ENCODE measurements at regions not wholly inside any gene's neighbourhood (a gene's known extent, or its start where the extent isn't known, plus 50 kb on each side); places are given as distances from the start of the nearest gene placed in this dataset.

GRCh38 chr9:86741311-86742208 is 205.7 kb downstream of the GAS1 start:
- Histone ChIP-seq H3K9me3 (ENCODE audit: control insufficient read depth in 2 of 3, insufficient read depth in 1 of 3, low read length in 3 of 3) (no peaks in the 10 kb centered on the region), H3K27ac (ENCODE audit: low read depth in 2 of 2, low read length in 2 of 2) (no peak overlapping the region), H3K27me3 (ENCODE audit: control insufficient read depth, insufficient read depth, low read length) (no peaks in the 10 kb centered on the region), H3K4me1 (ENCODE audit: control insufficient read depth in 2 of 3, insufficient read depth in 2 of 3, low read depth in 1 of 3, low read length in 3 of 3) (no peaks in the 10 kb centered on the region), H3K9ac (ENCODE audit: low read length in 3 of 3) (no peak overlapping the region), H3K36me3 (ENCODE audit: control insufficient read depth in 2 of 3, insufficient read depth in 3 of 3, low read length in 3 of 3) (no peaks in the 10 kb centered on the region), H3K4me3 (ENCODE audit: low read length in 3 of 3) (no peak overlapping the region)
- TF ChIP-seq, protein P1, sequence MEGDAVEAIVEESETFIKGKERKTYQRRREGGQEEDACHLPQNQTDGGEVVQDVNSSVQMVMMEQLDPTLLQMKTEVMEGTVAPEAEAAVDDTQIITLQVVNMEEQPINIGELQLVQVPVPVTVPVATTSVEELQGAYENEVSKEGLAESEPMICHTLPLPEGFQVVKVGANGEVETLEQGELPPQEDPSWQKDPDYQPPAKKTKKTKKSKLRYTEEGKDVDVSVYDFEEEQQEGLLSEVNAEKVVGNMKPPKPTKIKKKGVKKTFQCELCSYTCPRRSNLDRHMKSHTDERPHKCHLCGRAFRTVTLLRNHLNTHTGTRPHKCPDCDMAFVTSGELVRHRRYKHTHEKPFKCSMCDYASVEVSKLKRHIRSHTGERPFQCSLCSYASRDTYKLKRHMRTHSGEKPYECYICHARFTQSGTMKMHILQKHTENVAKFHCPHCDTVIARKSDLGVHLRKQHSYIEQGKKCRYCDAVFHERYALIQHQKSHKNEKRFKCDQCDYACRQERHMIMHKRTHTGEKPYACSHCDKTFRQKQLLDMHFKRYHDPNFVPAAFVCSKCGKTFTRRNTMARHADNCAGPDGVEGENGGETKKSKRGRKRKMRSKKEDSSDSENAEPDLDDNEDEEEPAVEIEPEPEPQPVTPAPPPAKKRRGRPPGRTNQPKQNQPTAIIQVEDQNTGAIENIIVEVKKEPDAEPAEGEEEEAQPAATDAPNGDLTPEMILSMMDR (IDR thresholded peaks at IDR 0.05; ENCODE audit: borderline replicate concordance, extremely low read depth, insufficient read depth): no peak
- DNase-seq: peak in 3 of 5 donors; percentile 30 to 48 (median 34)
- FAIRE-seq: no peak
- intact Hi-C loops (cut with DNase I): no loop called here

DNA sequence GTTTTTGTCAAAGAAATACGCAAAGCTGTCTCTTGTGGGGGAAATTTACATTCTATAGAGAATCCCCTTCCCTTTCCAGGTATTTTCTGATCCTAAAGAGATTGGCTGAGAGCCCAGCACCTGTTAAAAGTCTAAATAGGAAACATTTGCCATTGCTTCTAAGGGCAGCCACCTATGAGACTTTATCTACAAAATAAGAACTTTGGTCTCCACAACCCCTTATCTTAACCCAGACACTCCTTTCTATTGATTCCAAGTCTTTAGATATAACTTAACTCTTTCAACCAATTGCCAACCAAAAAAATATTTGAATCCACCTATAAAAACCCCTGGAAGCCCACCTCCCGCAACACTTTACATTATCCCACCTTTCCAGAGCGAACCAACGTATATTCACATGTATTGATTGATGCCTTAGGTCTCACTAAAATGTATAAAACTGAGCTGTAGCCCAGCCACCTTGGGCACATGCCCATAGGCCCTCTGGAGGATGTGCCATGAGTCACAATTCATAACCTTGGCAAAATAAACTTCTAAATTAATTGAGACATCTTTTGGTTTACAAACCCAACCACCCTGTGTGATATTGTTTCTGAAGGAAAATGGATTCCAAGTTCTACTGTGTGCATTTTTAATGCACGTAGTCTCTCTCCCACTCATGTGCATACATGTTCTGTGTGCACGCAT is 211.4 kb downstream of the GAS1 start:
- H3K27me3 ChIP-seq (ENCODE audit: control insufficient read depth, insufficient read depth, low read length): no peaks in the 10 kb centered on the region
- FAIRE-seq (no peak), DNase-seq (no peak)
- no peak overlapping the region for H3K27ac ChIP-seq (ENCODE audit: low read depth in 2 of 2, low read length in 2 of 2)
- no peak overlapping the region for H3K4me3 ChIP-seq (ENCODE audit: low read length in 3 of 3)
- H3K4me1 ChIP-seq (ENCODE audit: control insufficient read depth in 2 of 3, insufficient read depth in 2 of 3, low read depth in 1 of 3, low read length in 3 of 3): no peaks in the 10 kb centered on the region
- no peak overlapping the region for H3K9ac ChIP-seq (ENCODE audit: low read length in 3 of 3)
- no peaks in the 10 kb centered on the region for H3K36me3 ChIP-seq (ENCODE audit: control insufficient read depth in 2 of 3, insufficient read depth in 3 of 3, low read length in 3 of 3)
- TF ChIP-seq, protein P1 (IDR thresholded peaks at IDR 0.05; ENCODE audit: borderline replicate concordance, extremely low read depth, insufficient read depth): no peak
- H3K9me3 ChIP-seq (ENCODE audit: control insufficient read depth in 2 of 3, insufficient read depth in 1 of 3, low read length in 3 of 3): no peaks in the 10 kb centered on the region
- intact Hi-C loops (cut with DNase I): no loop called here

DNA sequence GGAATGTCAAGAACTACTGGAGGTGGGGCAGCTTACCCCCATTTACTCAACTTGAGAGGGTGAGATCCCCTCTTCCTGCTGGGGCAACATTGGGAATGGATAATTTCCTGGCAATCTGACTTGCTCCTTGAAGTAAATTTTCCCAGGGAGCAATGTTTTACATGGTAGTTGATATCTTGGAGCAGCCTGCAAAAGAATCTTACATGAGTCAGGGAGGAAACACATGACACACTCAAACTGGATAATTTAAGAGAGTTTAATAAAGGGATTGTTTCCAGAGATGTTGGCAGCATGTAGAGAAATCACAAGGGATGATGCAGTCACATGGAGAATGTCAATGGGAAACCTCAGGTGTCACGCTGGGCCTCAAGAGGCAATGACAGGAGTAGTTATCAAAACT is 212.5 kb downstream of the GAS1 start:
- FAIRE-seq: no peak
- Histone ChIP-seq H3K27me3 (ENCODE audit: control insufficient read depth, insufficient read depth, low read length) (no peaks in the 10 kb centered on the region), H3K27ac (ENCODE audit: low read depth in 2 of 2, low read length in 2 of 2) (no peak overlapping the region), H3K36me3 (ENCODE audit: control insufficient read depth in 2 of 3, insufficient read depth in 3 of 3, low read length in 3 of 3) (no peaks in the 10 kb centered on the region), H3K9me3 (ENCODE audit: control insufficient read depth in 2 of 3, insufficient read depth in 1 of 3, low read length in 3 of 3) (no peaks in the 10 kb centered on the region), H3K4me3 (ENCODE audit: low read length in 3 of 3) (no peak overlapping the region), H3K9ac (ENCODE audit: low read length in 3 of 3) (no peak overlapping the region), H3K4me1 (ENCODE audit: control insufficient read depth in 2 of 3, insufficient read depth in 2 of 3, low read depth in 1 of 3, low read length in 3 of 3) (no peaks in the 10 kb centered on the region)
- intact Hi-C loops (cut with DNase I): no loop called here
- TF ChIP-seq, protein P1 (IDR thresholded peaks at IDR 0.05; ENCODE audit: borderline replicate concordance, extremely low read depth, insufficient read depth): no peak
- DNase-seq: no peak
